HEK293T (cell line): ENCODE measurements at regions not wholly inside any gene's neighbourhood (a gene's known extent, or its start where the extent isn't known, plus 50 kb on each side); places are given as distances from the start of the nearest gene placed in this dataset.

ENCODE experiments used
- ARNT ChIP-seq: fragments of 450-650 bp; IDR thresholded peaks from 2 replicates; pipeline ENCODE4 v1.6.1; 2017; ENCODE audit warnings: mild to moderate bottlenecking
- BHLHE40 ChIP-seq: fragments of 450-650 bp; IDR thresholded peaks from 2 replicates; pipeline ENCODE4 v1.6.1; 2016; ENCODE audit warnings: mild to moderate bottlenecking, moderate library complexity, borderline replicate concordance
- CTBP1 ChIP-seq: fragments of 450-650 bp; IDR thresholded peaks from 2 replicates; pipeline ENCODE4 v1.6.1; 2016; ENCODE audit warnings: borderline replicate concordance
- FOXA1 ChIP-seq: fragments of 450-650 bp; IDR thresholded peaks from 2 replicates; pipeline ENCODE4 v1.6.1; 2016; ENCODE audit warnings: mild to moderate bottlenecking
- FOXK2 ChIP-seq: fragments of 450-650 bp; IDR thresholded peaks from 2 replicates; pipeline ENCODE4 v1.6.1; 2016; ENCODE audit warnings: mild to moderate bottlenecking
- HDGF ChIP-seq: fragments of 450-650 bp; IDR thresholded peaks from 2 replicates; pipeline ENCODE4 v1.6.1; 2017; ENCODE audit warnings: antibody characterized with exemption, borderline replicate concordance
- LEF1 ChIP-seq: fragments of 450-650 bp; IDR thresholded peaks from 2 replicates; pipeline ENCODE4 v1.6.1; 2017; ENCODE audit warnings: mild to moderate bottlenecking, borderline replicate concordance
- SP1 ChIP-seq: fragments of 450-650 bp; IDR thresholded peaks from 2 replicates; pipeline ENCODE4 v1.6.1; 2017
- TARDBP ChIP-seq: fragments of 450-650 bp; IDR thresholded peaks from 2 replicates; pipeline ENCODE4 v1.6.1; 2016
- ZNF384 ChIP-seq: fragments of 450-650 bp; IDR thresholded peaks from 2 replicates; pipeline ENCODE4 v1.6.1; 2016

DNA sequence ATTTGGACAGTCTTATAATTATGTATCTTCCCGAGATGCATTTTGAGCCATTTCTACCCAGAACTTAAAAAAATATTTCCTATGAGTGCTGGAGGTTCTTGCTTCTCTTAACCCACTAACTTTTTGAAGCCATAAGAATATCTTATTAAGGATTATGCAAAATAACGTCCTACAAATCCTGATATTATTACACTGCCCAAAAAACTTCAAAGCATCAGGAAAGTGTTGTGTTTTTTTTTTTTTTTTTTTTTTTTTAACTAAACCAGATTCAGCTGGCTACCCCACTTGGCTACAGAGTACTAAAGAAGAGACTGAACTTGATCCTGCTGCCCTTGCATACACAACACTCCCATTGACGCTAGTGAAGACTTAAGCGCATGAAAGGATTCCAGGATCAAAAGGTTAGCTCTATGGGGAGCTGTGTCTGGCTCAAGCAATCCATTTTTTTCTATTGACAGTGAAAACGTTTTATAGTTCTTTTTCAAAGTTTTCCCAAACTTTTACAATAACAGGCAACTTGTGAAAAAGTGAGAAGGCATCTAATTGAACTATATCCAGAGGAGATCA, 141.4 kb downstream of the KCNRG start:
- TF ChIP-seq ZNF384 (no peak), SP1 (no peak), LEF1 (no peak), FOXA1 (no peak), TARDBP (no peak), HDGF (no peak), FOXK2 (no peak), BHLHE40 (no peak), ARNT (no peak), CTBP1 (no peak)
